ENCODE measurements at regions not wholly inside any gene's neighbourhood (a gene's known extent, or its start where the extent isn't known, plus 50 kb on each side); places are given as distances from the start of the nearest gene placed in this dataset.
"Not testable (repeated sequence)": the region's sequence is repeated elsewhere in the genome, so short reads cannot be mapped to it uniquely, and the experiment has no call there.

- POLR2A ChIA-PET; H3K4me3 Mint-ChIP-seq; H3K9me3 ChIP-seq (ENCODE audit: control extremely low read depth in 1 of 3, control insufficient read depth in 2 of 3, insufficient read depth in 1 of 3, low read length in 2 of 3); H4K20me1 ChIP-seq (ENCODE audit: control insufficient read depth, insufficient read depth, low read length, poor library complexity, severe bottlenecking); H3K27me3 ChIP-seq (replicated peaks in 1 of 4; ENCODE audit: control extremely low read depth in 1 of 4, control insufficient read depth in 3 of 4, insufficient read depth in 4 of 4, low read length in 3 of 4); DNase-seq; H3K9me3 Mint-ChIP-seq (ENCODE audit: insufficient read depth); H3K27ac ChIP-seq (ENCODE audit: low read length in 2 of 2); H3K36me3 ChIP-seq (replicated peaks in 1 of 2; ENCODE audit: control extremely low read depth in 1 of 2, control insufficient read depth in 1 of 2, extremely low read depth in 1 of 2, insufficient read depth in 2 of 2, low read length in 1 of 2); H3K4me1 ChIP-seq (ENCODE audit: control insufficient read depth in 2 of 2, insufficient read depth in 2 of 2, low read length in 2 of 2); H2AFZ ChIP-seq (ENCODE audit: insufficient read depth, low read depth, low read length, poor library complexity, severe bottlenecking); H3K79me2 ChIP-seq (ENCODE audit: control insufficient read depth, insufficient read depth, low read length); H3K27ac Mint-ChIP-seq; H3K4me3 ChIP-seq (ENCODE audit: control extremely low read depth in 1 of 5, extremely low read depth in 1 of 5, insufficient read depth in 1 of 5, low read depth in 2 of 5, low read length in 4 of 5); H3K27me3 Mint-ChIP-seq; ATAC-seq (ENCODE audit: low read depth); intact Hi-C loops (cut with micrococcal nuclease); H3K9ac ChIP-seq (ENCODE audit: low read length); CTCF ChIA-PET; H3K4me2 ChIP-seq (replicated peaks; ENCODE audit: low read depth, low read length, poor library complexity, severe bottlenecking); H3K4me1 Mint-ChIP-seq: not testable (repeated sequence)
- no CpG with 5 or more reads among the region's 4 CpGs for WGBS (ENCODE audit: insufficient coverage)
Observed at GRCh38 chr2:87330486-87330885, 308.8 kb upstream of the PLGLB1 start.

- intact Hi-C loops (cut with micrococcal nuclease); H3K79me2 ChIP-seq (ENCODE audit: control insufficient read depth, insufficient read depth, low read length); H3K36me3 ChIP-seq (replicated peaks in 1 of 2; ENCODE audit: control extremely low read depth in 1 of 2, control insufficient read depth in 1 of 2, extremely low read depth in 1 of 2, insufficient read depth in 2 of 2, low read length in 1 of 2); H3K27me3 Mint-ChIP-seq; H3K9ac ChIP-seq (ENCODE audit: low read length); H3K4me2 ChIP-seq (replicated peaks; ENCODE audit: low read depth, low read length, poor library complexity, severe bottlenecking); H3K4me3 Mint-ChIP-seq; H3K4me1 Mint-ChIP-seq; H3K4me3 ChIP-seq (ENCODE audit: control extremely low read depth in 1 of 5, extremely low read depth in 1 of 5, insufficient read depth in 1 of 5, low read depth in 2 of 5, low read length in 4 of 5); H4K20me1 ChIP-seq (ENCODE audit: control insufficient read depth, insufficient read depth, low read length, poor library complexity, severe bottlenecking); H3K27ac ChIP-seq (ENCODE audit: low read length in 2 of 2); ATAC-seq (ENCODE audit: low read depth); H3K9me3 Mint-ChIP-seq (ENCODE audit: insufficient read depth); H2AFZ ChIP-seq (ENCODE audit: insufficient read depth, low read depth, low read length, poor library complexity, severe bottlenecking); H3K27me3 ChIP-seq (replicated peaks in 1 of 4; ENCODE audit: control extremely low read depth in 1 of 4, control insufficient read depth in 3 of 4, insufficient read depth in 4 of 4, low read length in 3 of 4); DNase-seq; H3K27ac Mint-ChIP-seq; H3K4me1 ChIP-seq (ENCODE audit: control insufficient read depth in 2 of 2, insufficient read depth in 2 of 2, low read length in 2 of 2); POLR2A ChIA-PET; H3K9me3 ChIP-seq (ENCODE audit: control extremely low read depth in 1 of 3, control insufficient read depth in 2 of 3, insufficient read depth in 1 of 3, low read length in 2 of 3); CTCF ChIA-PET: not testable (repeated sequence)
- no CpG with 5 or more reads among the region's 6 CpGs for WGBS (ENCODE audit: insufficient coverage)
Observed at GRCh38 chr2:87331940-87332583, 310.4 kb upstream of the PLGLB1 start.

- ATAC-seq (ENCODE audit: low read depth); H3K4me2 ChIP-seq (replicated peaks; ENCODE audit: low read depth, low read length, poor library complexity, severe bottlenecking); H3K9me3 ChIP-seq (ENCODE audit: control extremely low read depth in 1 of 3, control insufficient read depth in 2 of 3, insufficient read depth in 1 of 3, low read length in 2 of 3); POLR2A ChIA-PET; H3K27me3 Mint-ChIP-seq; H3K27ac Mint-ChIP-seq; H3K9ac ChIP-seq (ENCODE audit: low read length); H2AFZ ChIP-seq (ENCODE audit: insufficient read depth, low read depth, low read length, poor library complexity, severe bottlenecking); intact Hi-C loops (cut with micrococcal nuclease); DNase-seq; H3K4me1 Mint-ChIP-seq; H3K79me2 ChIP-seq (ENCODE audit: control insufficient read depth, insufficient read depth, low read length); CTCF ChIA-PET; H3K4me1 ChIP-seq (ENCODE audit: control insufficient read depth in 2 of 2, insufficient read depth in 2 of 2, low read length in 2 of 2); H3K4me3 ChIP-seq (ENCODE audit: control extremely low read depth in 1 of 5, extremely low read depth in 1 of 5, insufficient read depth in 1 of 5, low read depth in 2 of 5, low read length in 4 of 5); H3K9me3 Mint-ChIP-seq (ENCODE audit: insufficient read depth); H4K20me1 ChIP-seq (ENCODE audit: control insufficient read depth, insufficient read depth, low read length, poor library complexity, severe bottlenecking); H3K4me3 Mint-ChIP-seq; H3K36me3 ChIP-seq (replicated peaks in 1 of 2; ENCODE audit: control extremely low read depth in 1 of 2, control insufficient read depth in 1 of 2, extremely low read depth in 1 of 2, insufficient read depth in 2 of 2, low read length in 1 of 2); H3K27me3 ChIP-seq (replicated peaks in 1 of 4; ENCODE audit: control extremely low read depth in 1 of 4, control insufficient read depth in 3 of 4, insufficient read depth in 4 of 4, low read length in 3 of 4); H3K27ac ChIP-seq (ENCODE audit: low read length in 2 of 2): not testable (repeated sequence)
- no CpG with 5 or more reads among the region's 2 CpGs for WGBS (ENCODE audit: insufficient coverage)
Observed at GRCh38 chr2:87334888-87335287, 313.2 kb upstream of the PLGLB1 start.

- H3K9ac ChIP-seq (ENCODE audit: low read length); ATAC-seq (ENCODE audit: low read depth); H3K4me2 ChIP-seq (replicated peaks; ENCODE audit: low read depth, low read length, poor library complexity, severe bottlenecking); H3K27me3 Mint-ChIP-seq; H3K79me2 ChIP-seq (ENCODE audit: control insufficient read depth, insufficient read depth, low read length); H3K27ac Mint-ChIP-seq; H3K4me3 Mint-ChIP-seq; H4K20me1 ChIP-seq (ENCODE audit: control insufficient read depth, insufficient read depth, low read length, poor library complexity, severe bottlenecking); POLR2A ChIA-PET; intact Hi-C loops (cut with micrococcal nuclease); H3K27me3 ChIP-seq (replicated peaks in 1 of 4; ENCODE audit: control extremely low read depth in 1 of 4, control insufficient read depth in 3 of 4, insufficient read depth in 4 of 4, low read length in 3 of 4); DNase-seq; H3K9me3 Mint-ChIP-seq (ENCODE audit: insufficient read depth); H3K36me3 ChIP-seq (replicated peaks in 1 of 2; ENCODE audit: control extremely low read depth in 1 of 2, control insufficient read depth in 1 of 2, extremely low read depth in 1 of 2, insufficient read depth in 2 of 2, low read length in 1 of 2); H3K9me3 ChIP-seq (ENCODE audit: control extremely low read depth in 1 of 3, control insufficient read depth in 2 of 3, insufficient read depth in 1 of 3, low read length in 2 of 3); H2AFZ ChIP-seq (ENCODE audit: insufficient read depth, low read depth, low read length, poor library complexity, severe bottlenecking); H3K4me1 Mint-ChIP-seq; H3K4me3 ChIP-seq (ENCODE audit: control extremely low read depth in 1 of 5, extremely low read depth in 1 of 5, insufficient read depth in 1 of 5, low read depth in 2 of 5, low read length in 4 of 5); H3K27ac ChIP-seq (ENCODE audit: low read length in 2 of 2); CTCF ChIA-PET; H3K4me1 ChIP-seq (ENCODE audit: control insufficient read depth in 2 of 2, insufficient read depth in 2 of 2, low read length in 2 of 2): not testable (repeated sequence)
- no CpG with 5 or more reads among the region's 1 CpG for WGBS (ENCODE audit: insufficient coverage)
Observed at GRCh38 chr2:87338998-87339397, 317.4 kb upstream of the PLGLB1 start.
